GM21528 (cell line): ENCODE measurements at regions not wholly inside any gene's neighbourhood (a gene's known extent, or its start where the extent isn't known, plus 50 kb on each side); places are given as distances from the start of the nearest gene placed in this dataset.

Experiments
- ATAC-seq: cut with Tn5 transposase; IDR thresholded peaks from one replicate; pipeline ENCODE4 v1.9.1; 2021; ENCODE audit warnings: mild to moderate bottlenecking, moderate library complexity; ENCODE audit not compliant: unreplicated experiment, low FRiP score

- no peak for ATAC-seq
These were observed 294.6 kb upstream of the ZSWIM2 start for GRCh38 chr2:187143537-187143936.

- ATAC-seq = no peak
These were observed 290.5 kb upstream of the ZSWIM2 start for GRCh38 chr2:187139469-187139868.

DNA sequence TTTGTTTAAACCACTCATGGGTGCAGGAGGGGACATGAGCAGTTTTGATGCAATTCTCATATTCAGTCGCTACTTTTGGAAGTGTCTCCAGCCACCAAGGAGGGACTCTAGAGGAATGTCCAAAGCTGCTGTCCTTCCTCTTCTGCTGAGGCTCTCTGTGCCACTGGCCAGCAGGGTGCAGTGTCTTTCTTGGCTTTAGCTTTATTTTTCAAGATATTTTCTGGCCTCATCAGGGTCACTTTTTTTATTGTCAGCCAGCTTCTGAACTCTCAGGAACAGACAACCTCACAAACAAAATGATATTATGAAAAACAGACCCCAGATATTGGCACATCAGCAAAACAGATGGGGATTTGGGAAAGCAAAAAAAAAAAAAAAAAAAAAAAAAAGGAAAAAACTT lies 289.3 kb upstream of the ZSWIM2 start:
- no peak for ATAC-seq

DNA sequence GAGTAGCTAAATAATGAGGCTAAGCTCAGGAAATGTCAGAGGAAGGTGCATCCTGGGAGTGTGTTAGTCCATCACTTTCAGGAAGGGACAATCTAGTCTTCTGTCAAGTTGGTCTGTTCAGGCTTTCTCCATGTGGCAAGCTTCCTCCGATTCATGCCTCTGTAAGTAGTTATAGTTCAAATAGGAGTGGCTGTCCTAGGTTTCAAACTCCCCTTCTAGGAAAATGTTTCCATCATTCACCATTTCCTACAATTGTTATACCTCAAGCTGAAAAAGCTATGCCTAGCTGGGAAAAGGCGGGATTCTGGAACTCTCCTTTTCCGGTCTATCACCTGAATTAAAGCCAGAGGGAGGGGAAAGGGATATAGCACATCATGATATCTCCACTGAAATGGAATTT lies 287.7 kb upstream of the ZSWIM2 start:
- no peak for ATAC-seq

GRCh38 chr2:187134306-187134705 lies 285.3 kb upstream of the ZSWIM2 start:
- no peak for ATAC-seq

DNA sequence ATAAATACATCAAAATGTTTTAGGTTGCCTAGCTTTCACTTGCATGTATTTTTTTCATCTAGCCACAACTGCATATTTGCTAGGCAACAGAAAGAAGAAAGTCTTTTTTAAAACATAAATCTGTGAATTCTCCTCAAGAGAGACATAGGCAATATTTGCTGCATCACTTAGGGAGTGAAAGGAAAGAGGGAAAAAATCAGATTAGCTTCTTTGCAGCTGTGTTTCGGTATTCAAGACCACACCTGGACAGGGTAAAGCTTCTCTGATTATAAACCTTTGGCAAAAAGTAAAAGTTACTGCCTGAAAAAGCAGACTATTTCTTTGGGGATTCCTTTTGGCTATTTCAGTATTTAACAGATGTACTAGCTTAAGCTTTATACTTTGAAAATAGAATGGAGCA lies 280.9 kb upstream of the ZSWIM2 start:
- ATAC-seq = no peak

GRCh38 chr2:187129306-187129705 lies 280.3 kb upstream of the ZSWIM2 start:
- ATAC-seq = no peak

- ATAC-seq = no peak
These were observed 277.5 kb upstream of the ZSWIM2 start for GRCh38 chr2:187126247-187127005.

- no peak for ATAC-seq
These were observed 276.3 kb upstream of the ZSWIM2 start for GRCh38 chr2:187125318-187125717.

GRCh38 chr2:187124529-187124928 lies 275.6 kb upstream of the ZSWIM2 start:
- no peak for ATAC-seq

DNA sequence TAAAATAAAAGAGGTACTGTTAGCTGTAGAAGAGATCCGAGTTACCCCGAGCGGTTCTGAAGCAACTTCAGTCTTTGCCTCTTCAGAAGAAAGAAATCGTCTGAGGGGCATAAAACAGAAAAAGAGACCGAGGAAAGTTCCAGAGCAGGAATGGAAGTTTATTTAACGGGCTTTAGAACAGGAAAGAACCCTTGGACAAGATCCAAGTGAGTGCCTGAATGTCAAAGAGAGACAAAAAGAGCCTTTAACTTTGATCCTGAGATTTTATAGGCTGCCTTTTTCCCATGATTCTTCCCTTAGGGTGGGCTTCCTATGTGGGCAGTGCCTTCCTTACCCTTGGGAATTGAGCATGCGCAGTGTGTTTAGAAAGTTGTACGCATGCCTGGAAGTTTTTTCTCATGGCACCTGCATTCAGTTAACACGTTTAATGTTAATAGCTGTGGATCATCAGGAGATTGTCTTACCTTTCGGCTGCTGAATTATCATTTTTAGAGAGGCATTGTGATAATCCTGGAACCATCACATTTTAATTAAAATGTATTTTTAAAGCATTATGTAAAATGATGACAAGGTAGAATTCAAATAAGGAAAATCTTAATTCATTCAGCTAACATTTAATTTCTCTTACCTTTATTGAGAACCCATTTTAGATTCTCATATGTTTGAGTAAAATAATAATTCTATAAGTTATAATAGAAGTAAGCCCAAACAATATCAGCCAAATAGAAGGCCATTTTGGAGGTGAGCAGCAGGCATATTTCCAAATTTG lies 269.5 kb upstream of the ZSWIM2 start:
- no peak for ATAC-seq

DNA sequence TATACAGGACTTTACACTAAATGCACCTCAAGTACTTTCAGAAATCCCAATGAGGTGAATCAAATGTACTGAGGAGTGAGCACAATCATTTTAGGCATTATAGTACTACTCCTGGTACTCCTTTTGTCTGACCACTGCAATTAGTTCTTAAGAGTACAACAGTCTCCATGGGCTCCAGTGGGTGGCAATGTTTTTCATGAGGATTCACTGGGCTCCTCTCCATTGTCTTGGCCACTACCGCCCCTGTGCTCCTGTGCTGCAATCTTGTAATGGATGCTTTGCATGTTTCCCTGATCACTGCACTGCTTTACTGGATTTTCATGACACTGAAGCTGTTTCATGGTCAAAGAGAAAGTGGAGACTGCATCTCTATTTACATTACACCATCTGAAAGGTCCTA lies 268.5 kb upstream of the ZSWIM2 start:
- ATAC-seq = no peak

DNA sequence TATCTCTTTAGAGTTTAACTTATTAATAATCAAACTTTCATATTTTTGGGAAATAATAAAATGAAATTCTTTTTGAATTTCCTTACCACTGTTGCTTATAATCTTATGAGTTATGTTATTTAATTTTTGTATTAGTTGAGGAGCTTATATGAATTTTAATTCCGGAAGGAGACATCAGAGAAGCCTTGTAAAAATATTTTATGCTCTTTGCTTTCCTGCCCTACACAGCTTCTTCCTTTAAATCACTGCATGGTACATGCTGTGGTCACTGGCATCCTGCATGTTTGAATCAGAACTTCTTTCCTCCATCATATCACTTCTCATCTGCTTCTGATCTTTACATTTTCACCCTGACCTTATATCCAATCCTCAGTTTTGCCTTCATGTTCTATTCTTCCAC lies 266.7 kb upstream of the ZSWIM2 start:
- ATAC-seq = no peak

DNA sequence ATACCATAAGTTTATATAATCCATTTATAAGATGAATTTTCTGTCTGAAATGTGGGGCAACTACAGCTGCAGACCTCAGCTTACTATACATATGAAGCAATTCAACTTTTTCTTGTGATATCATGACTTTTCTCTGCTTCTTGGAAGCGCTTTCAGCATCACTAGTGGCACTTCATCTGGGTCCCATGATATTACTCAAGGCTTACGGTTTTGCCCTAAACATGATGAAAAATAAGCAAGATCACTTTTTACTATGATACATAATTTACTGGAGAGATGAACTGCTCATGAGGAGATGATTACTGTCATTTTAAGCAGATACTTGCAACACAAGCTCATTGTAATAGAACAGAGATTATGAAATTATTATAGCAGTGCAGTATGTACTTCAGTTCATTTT lies 258.0 kb upstream of the ZSWIM2 start:
- ATAC-seq = no peak

DNA sequence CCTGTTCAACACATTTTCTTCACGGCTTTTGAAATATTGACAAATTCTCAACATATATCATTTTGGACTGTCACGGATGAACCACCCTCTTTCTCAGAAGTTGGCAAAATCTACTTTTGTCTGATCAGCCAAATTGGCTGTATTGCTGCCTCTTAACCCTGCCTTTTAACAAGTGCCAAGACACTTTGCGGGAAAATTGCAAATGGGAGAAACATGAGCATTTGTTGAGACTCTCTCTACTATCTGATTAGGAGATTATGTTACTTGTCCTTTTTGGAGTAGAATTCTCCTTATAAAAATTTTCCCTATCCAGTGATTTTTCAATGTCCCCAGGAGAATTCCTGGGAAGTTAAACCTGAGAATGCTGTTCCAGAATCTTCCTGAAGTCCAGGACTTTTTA lies 256.2 kb upstream of the ZSWIM2 start:
- no peak for ATAC-seq

- no peak for ATAC-seq
These were observed 253.4 kb upstream of the ZSWIM2 start for GRCh38 chr2:187102381-187102780.

GRCh38 chr2:187098154-187098553 lies 249.2 kb upstream of the ZSWIM2 start:
- ATAC-seq = no peak

DNA sequence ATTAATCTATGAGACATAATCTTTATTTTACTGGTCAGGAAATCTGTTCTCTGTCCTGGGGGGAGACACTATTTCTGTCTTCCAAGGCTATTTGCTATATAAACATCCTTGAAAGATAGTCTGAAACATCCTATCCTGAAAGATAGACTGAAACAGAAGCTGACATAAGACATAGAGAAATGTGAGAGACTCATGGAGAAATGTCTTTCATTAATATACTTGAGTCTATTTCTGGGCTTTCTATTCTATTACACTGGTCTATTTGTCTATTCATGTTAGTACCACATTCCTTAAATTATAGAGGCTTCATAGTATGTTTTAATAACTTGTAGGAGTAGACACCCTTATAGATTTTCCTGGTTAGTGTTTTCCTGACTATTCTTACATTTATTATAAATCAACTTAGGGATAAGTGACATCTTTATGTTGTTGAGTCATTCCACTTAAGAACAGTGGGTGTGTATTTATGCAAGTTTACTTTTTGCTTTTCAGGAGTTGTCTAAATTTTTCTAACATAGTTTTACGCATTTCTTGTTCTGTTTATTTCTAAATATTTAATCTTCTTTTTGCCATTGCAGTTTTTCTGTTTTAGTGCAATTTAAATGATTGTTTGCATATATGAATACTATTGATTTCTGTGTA lies 244.9 kb upstream of the ZSWIM2 start:
- no peak for ATAC-seq

GRCh38 chr2:187091664-187092063 lies 242.7 kb upstream of the ZSWIM2 start:
- ATAC-seq = no peak

DNA sequence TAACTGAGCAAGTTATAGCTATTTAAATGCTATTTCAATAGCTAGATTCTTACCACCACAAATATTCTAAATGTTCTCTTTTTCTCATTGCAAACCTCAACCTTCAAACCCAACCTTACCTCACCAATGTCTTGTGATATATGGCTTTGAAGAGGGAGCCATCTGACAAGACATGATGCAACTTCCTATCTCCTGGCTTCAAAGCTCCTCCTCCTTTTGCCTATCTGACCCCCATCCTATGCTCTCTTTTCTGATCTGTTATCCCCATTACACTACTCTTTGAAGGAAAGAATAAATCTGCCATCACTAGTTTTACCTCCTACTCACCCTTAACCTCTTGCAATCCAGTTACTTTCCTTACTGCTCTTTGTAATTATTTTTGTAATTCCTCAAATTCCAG lies 235.6 kb upstream of the ZSWIM2 start:
- no peak for ATAC-seq

- ATAC-seq = no peak
These were observed 232.5 kb upstream of the ZSWIM2 start for GRCh38 chr2:187081461-187081860.

GRCh38 chr2:187079901-187080300 lies 230.9 kb upstream of the ZSWIM2 start:
- no peak for ATAC-seq
